H9 (cell line): ENCODE measurements at regions not wholly inside any gene's neighbourhood (a gene's known extent, or its start where the extent isn't known, plus 50 kb on each side); places are given as distances from the start of the nearest gene placed in this dataset.

Experiments
- DNase-seq: peaks from one replicate; pipeline ENCODE4 v3.0.0-alpha.2; 2017
- H2AFZ ChIP-seq: one replicate; pipeline ENCODE4 v1.6.1; 2013; ENCODE audit warnings: mild to moderate bottlenecking, low read length, control low read depth, moderate library complexity
- H2AK5ac ChIP-seq: 2 replicates; pipeline ENCODE4 v1.6.1; 2013; ENCODE audit warnings: low read length, control low read depth, mixed read lengths; ENCODE audit not compliant: insufficient read length
- H2BK120ac ChIP-seq: one replicate; pipeline ENCODE4 v1.6.1; 2013; ENCODE audit warnings: low read depth, mild to moderate bottlenecking, low read length, control low read depth, inconsistent platforms; ENCODE audit not compliant: poor library complexity, severe bottlenecking
- H2BK12ac ChIP-seq: 2 replicates; pipeline ENCODE4 v1.6.1; 2013; ENCODE audit warnings: low read length, control low read depth, mixed read lengths, low read depth; ENCODE audit not compliant: insufficient read length
- H2BK15ac ChIP-seq: 2 replicates; pipeline ENCODE4 v1.6.1; 2013; ENCODE audit warnings: low read depth, low read length, control low read depth
- H2BK20ac ChIP-seq: one replicate; pipeline ENCODE4 v1.6.1; 2013; ENCODE audit warnings: low read depth, mild to moderate bottlenecking, low read length, control low read depth, inconsistent platforms; ENCODE audit not compliant: poor library complexity, severe bottlenecking
- H2BK5ac ChIP-seq: 2 replicates; pipeline ENCODE4 v1.6.1; 2013; ENCODE audit warnings: low read length, control low read depth, mixed read lengths; ENCODE audit not compliant: insufficient read length
- H3K14ac ChIP-seq: 2 replicates; pipeline ENCODE4 v1.6.1; 2013; ENCODE audit warnings: low read length, control low read depth; ENCODE audit not compliant: insufficient read depth
- H3K18ac ChIP-seq: 2 replicates; pipeline ENCODE4 v1.6.1; 2013; ENCODE audit warnings: low read depth, mild to moderate bottlenecking, mixed read lengths, low read length, control low read depth; ENCODE audit not compliant: insufficient read length
- H3K23ac ChIP-seq: 2 replicates; pipeline ENCODE4 v1.6.1; 2013; ENCODE audit warnings: low read length, control low read depth, mixed read lengths, low read depth; ENCODE audit not compliant: insufficient read length
- H3K23me2 ChIP-seq: 2 replicates; pipeline ENCODE4 v1.6.1; 2013; ENCODE audit warnings: low read depth, mild to moderate bottlenecking, mixed read lengths, low read length, control low read depth; ENCODE audit not compliant: insufficient read length, poor library complexity, severe bottlenecking
- H3K27ac ChIP-seq: 2 replicates; pipeline ENCODE4 v1.5.1; 2013; ENCODE audit warnings: low read length, control low read depth, mixed read lengths, low read depth; ENCODE audit not compliant: insufficient read length
- H3K27me3 ChIP-seq: 2 replicates; pipeline ENCODE4 v1.6.1; 2013; ENCODE audit warnings: low read length, control low read depth, inconsistent platforms; ENCODE audit not compliant: insufficient read depth
- H3K4ac ChIP-seq: 2 replicates; pipeline ENCODE4 v1.6.1; 2013; ENCODE audit warnings: low read depth, mild to moderate bottlenecking, control low read depth, inconsistent platforms, low read length, moderate library complexity
- H3K4me1 ChIP-seq: 2 replicates; pipeline ENCODE4 v1.6.1; 2013; ENCODE audit warnings: low read length, control low read depth, inconsistent platforms; ENCODE audit not compliant: insufficient read depth
- H3K4me2 ChIP-seq: 2 replicates; pipeline ENCODE4 v1.6.1; 2013; ENCODE audit warnings: low read length, control low read depth, mixed read lengths; ENCODE audit not compliant: insufficient read length, insufficient read depth
- H3K56ac ChIP-seq: 2 replicates; pipeline ENCODE4 v1.6.1; 2013; ENCODE audit warnings: low read depth, mild to moderate bottlenecking, mixed read lengths, low read length, control low read depth; ENCODE audit not compliant: insufficient read length
- H3K79me1 ChIP-seq: 2 replicates; pipeline ENCODE4 v1.6.1; 2013; ENCODE audit warnings: low read depth, mild to moderate bottlenecking, moderate library complexity, low read length, control low read depth, inconsistent platforms; ENCODE audit not compliant: insufficient read depth, poor library complexity, severe bottlenecking
- H3K79me2 ChIP-seq: 2 replicates; pipeline ENCODE4 v1.6.1; 2013; ENCODE audit warnings: low read length, control low read depth, inconsistent platforms; ENCODE audit not compliant: insufficient read depth
- H3K9ac ChIP-seq: 2 replicates; pipeline ENCODE4 v1.6.1; 2013; ENCODE audit warnings: low read length, control low read depth, mixed read lengths; ENCODE audit not compliant: insufficient read length; ENCODE audit errors: extremely low read depth
- H3K9me3 ChIP-seq: one replicate; pipeline ENCODE4 v1.6.1; 2013; ENCODE audit warnings: low read depth, low read length, inconsistent platforms; ENCODE audit not compliant: control insufficient read depth
- H3T11ph ChIP-seq: one replicate; pipeline ENCODE4 v1.6.1; 2013; ENCODE audit warnings: mild to moderate bottlenecking, low read length, control low read depth, inconsistent platforms
- H4K20me1 ChIP-seq: one replicate; pipeline ENCODE4 v1.6.1; 2013; ENCODE audit not compliant: control insufficient read depth, insufficient read length, insufficient read depth
- H4K5ac ChIP-seq: 2 replicates; pipeline ENCODE4 v1.6.1; 2013; ENCODE audit warnings: low read depth, mild to moderate bottlenecking, mixed read lengths, low read length, control low read depth; ENCODE audit not compliant: insufficient read length
- H4K8ac ChIP-seq: replicated peaks from 2 replicates; pipeline ENCODE4 v1.6.1; 2013; ENCODE audit warnings: low read length, control low read depth, mixed read lengths, low read depth; ENCODE audit not compliant: insufficient read length
- H4K91ac ChIP-seq: 2 replicates; pipeline ENCODE4 v1.6.1; 2013; ENCODE audit warnings: low read depth, mild to moderate bottlenecking, moderate library complexity, mixed read lengths, low read length, control low read depth; ENCODE audit not compliant: insufficient read length
- H3K27ac Mint-ChIP-seq, 3 experiments: 2 replicates in 2 of 3; 3 replicates in 1 of 3; pipeline ENCODE4 v1.8.0; 2020 to 2021; ENCODE audit warnings: mixed read lengths in 3 of 3, mild to moderate bottlenecking in 1 of 3, moderate library complexity in 1 of 3
- H3K27me3 Mint-ChIP-seq: 2 replicates; pipeline ENCODE4 v1.8.0; 2021; ENCODE audit warnings: low read depth, mild to moderate bottlenecking, moderate library complexity, mixed read lengths
- H3K36me3 Mint-ChIP-seq, 3 experiments: 2 replicates in 2 of 3; 3 replicates in 1 of 3; pipeline ENCODE4 v1.8.0; 2020 to 2021; ENCODE audit warnings: low read depth in 3 of 3, mixed read lengths in 3 of 3; ENCODE audit not compliant: insufficient read depth in 1 of 3
- H3K4me1 Mint-ChIP-seq, 2 experiments: 2 replicates each; pipeline ENCODE4 v1.8.0; 2020; ENCODE audit warnings: mixed read lengths in 2 of 2
- H3K4me3 Mint-ChIP-seq, 2 experiments: 2 replicates in 1 of 2; 3 replicates in 1 of 2; pipeline ENCODE4 v1.8.0; 2020 to 2021; ENCODE audit warnings: mild to moderate bottlenecking in 2 of 2, mixed read lengths in 2 of 2, moderate library complexity in 1 of 2
- H3K9me3 Mint-ChIP-seq, 2 experiments: 2 replicates in 1 of 2; 3 replicates in 1 of 2; pipeline ENCODE4 v1.8.0; 2020; ENCODE audit warnings: mild to moderate bottlenecking in 2 of 2, mixed read lengths in 2 of 2, moderate library complexity in 1 of 2
- WGBS: extraction: QIAGEN DNeasy Blood & Tissue Kit; methylation state at CpG from one replicate; pipeline ENCODE4 v1.1.7; 2013; ENCODE audit warnings: missing lambda C conversion rate, low lambda C conversion rate, mixed read lengths; ENCODE audit not compliant: insufficient read length; ENCODE audit errors: extremely low coverage; 5-methylcytosine and 5-hydroxymethylcytosine counted together
- TF ChIP-seq, protein P1 (sequence below): fragments of 200-600 bp; sonication (generic); conservative IDR thresholded peaks from 3 replicates; pipeline ENCODE4 v1.8.0; 2021; ENCODE audit warnings: antibody characterized with exemption, mild to moderate bottlenecking

DNA sequence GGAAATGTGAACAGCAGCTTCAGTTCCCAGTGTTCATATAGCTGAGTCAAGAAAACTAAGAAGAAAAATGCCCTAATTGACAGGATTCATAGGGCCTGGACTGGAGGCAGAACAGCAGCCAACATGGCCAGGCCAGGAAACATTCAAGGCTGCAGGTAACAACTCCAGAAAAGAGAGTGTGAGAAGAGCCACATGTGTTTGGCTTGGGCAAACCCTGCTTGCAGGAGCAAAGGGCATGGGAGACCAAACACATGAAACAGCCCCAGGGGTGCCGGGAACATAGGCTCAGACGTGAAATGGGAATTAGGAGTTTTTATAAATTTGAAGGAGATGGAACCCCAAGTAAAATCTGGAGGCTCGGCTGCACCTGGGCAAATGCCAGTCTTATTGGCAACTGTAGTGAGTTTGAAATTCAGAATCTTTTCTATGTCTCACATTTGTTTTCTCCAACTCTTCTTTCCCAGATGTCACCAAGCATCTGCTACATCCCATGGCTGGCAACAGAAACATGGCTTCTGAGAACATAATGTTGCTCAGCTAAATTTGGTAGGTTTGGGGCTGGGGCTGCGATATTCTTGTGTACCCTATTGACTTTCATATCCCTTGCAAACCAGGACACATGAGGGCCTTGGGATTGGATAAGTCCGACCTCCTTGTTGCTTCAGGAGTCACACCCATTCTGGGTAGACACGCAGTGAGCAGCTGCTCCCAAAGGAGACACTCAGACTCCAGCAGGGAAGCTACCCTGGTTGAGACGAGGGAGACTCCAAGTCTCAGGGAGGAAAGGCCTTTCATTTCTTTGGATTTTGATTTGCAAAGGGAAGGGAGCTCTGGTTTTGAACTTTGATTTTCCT lies 98.9 kb upstream of the CLSTN2 start:
- Histone ChIP-seq H3K9me3 (no peaks in the 10 kb centered on the region), H3K9ac (no peak overlapping the region), H2BK5ac (no peak overlapping the region), H3K79me2 (no peaks in the 10 kb centered on the region), H3K23me2 (no peaks in the 10 kb centered on the region), H3K4me2 (no peak overlapping the region), H2BK15ac (no peak overlapping the region), H3T11ph (no peak overlapping the region), H3K18ac (no peak overlapping the region), H2BK120ac (no peak overlapping the region), H3K4ac (no peak overlapping the region), H4K8ac (no peak overlapping the region), H2AK5ac (no peak overlapping the region), H4K20me1 (no peaks in the 10 kb centered on the region), H4K91ac (no peak overlapping the region), H2BK12ac (no peak overlapping the region), H3K56ac (no peak overlapping the region), H3K27me3 (no peaks in the 10 kb centered on the region), H3K27ac (no peak overlapping the region), H3K14ac (no peak overlapping the region), H3K4me1 (peaks cover 3% of the 10 kb centered on the region; the same call in 1 of the 2 replicates), H2AFZ (no peak overlapping the region), H2BK20ac (no peak overlapping the region), H4K5ac (no peak overlapping the region), H3K23ac (no peak overlapping the region), H3K79me1 (no peaks in the 10 kb centered on the region)
- DNase-seq: no peak
- H3K27ac Mint-ChIP-seq: no peak overlapping the region
- no CpG with 5 or more reads among the region's 7 CpGs for WGBS
- TF ChIP-seq, protein P1, sequence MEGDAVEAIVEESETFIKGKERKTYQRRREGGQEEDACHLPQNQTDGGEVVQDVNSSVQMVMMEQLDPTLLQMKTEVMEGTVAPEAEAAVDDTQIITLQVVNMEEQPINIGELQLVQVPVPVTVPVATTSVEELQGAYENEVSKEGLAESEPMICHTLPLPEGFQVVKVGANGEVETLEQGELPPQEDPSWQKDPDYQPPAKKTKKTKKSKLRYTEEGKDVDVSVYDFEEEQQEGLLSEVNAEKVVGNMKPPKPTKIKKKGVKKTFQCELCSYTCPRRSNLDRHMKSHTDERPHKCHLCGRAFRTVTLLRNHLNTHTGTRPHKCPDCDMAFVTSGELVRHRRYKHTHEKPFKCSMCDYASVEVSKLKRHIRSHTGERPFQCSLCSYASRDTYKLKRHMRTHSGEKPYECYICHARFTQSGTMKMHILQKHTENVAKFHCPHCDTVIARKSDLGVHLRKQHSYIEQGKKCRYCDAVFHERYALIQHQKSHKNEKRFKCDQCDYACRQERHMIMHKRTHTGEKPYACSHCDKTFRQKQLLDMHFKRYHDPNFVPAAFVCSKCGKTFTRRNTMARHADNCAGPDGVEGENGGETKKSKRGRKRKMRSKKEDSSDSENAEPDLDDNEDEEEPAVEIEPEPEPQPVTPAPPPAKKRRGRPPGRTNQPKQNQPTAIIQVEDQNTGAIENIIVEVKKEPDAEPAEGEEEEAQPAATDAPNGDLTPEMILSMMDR: no peak
- H3K4me3 Mint-ChIP-seq: no peak overlapping the region
- H3K36me3 Mint-ChIP-seq: no peaks in the 10 kb centered on the region
- H3K27me3 Mint-ChIP-seq: no peaks in the 10 kb centered on the region
- no peaks in the 10 kb centered on the region for H3K9me3 Mint-ChIP-seq
- peaks cover 12 to 16% of the 10 kb centered on the region in 2 experiments for H3K4me1 Mint-ChIP-seq
